Epithelial cell of prostate (primary cell): ENCODE measurements at regions not wholly inside any gene's neighbourhood (a gene's known extent, or its start where the extent isn't known, plus 50 kb on each side); places are given as distances from the start of the nearest gene placed in this dataset.

ENCODE experiments used
- DNase-seq: peaks from one replicate; pipeline ENCODE4 v3.0.0-alpha.2; 2011; ENCODE audit warnings: low read depth, low spot score
- H3K27ac ChIP-seq: fragments of 450-650 bp; 2 replicates; pipeline ENCODE4 v1.5.1; 2017; ENCODE audit warnings: mild to moderate bottlenecking

DNA sequence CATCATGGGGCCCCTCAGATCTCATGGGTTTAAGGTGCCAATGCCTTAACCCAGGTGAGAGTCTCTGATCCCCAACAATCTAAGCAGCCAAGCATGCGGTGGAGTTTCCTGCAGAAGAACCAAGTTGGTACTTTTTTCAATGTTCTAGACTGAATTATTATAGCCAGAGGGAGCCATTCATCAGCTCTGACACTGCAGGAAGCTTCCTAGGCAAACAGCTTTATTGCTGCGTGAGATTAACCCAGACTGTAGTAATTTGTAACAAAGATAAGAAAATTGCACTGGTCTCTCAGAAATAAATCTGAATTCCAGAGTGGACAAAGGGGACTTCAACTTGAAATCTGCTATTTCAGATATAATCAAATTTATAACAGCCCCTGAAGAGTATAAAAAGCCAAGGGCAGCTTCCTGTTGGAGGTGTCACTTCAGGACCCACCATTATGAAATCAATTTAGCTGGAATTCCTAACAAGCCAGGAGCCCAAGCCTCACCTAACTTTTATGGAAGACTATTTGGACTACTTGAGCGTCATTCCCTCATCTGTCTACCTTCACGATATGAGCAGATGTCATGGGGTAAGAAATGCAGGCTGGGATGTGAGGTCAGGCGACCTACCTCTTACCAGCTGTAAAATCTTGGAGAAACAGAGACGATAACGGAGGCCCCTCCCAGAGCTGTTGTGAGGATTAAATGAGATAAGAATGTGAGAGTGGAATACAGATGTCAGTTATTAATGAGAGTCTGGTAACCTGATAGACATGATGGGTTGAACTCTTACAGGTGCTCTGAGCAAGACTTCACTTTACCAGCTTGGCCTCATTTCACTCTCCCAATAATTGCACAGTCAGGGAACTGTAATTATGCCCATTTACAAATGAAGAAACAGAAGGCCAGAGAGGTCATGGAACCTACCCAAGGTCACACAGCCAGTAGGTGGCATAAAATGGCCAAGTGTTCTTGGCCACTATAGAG is 135.1 kb downstream of the RRAGC start:
- H3K27ac ChIP-seq, result no peak overlapping the region
- DNase-seq, result no peak

DNA sequence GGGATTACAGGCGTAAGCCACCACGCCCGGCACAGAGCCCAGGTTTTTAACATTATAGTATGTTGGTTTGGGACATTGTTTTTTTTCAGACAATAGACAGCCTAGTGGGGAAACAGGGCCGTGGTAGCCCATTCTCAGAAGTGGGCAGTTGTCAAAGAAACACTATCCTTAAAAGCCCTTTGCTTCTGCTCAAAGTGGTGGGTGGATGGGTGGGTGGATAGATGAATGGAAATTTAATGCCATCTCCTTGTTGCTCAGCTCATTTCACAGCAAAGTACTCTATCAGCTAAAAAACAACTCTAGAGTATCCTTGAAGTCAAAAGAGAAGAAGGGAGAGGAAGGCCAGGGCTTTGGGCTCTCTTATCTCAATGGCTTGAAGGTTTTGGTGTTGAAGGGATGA is 137.8 kb downstream of the RRAGC start:
- H3K27ac ChIP-seq, result no peak overlapping the region

DNA sequence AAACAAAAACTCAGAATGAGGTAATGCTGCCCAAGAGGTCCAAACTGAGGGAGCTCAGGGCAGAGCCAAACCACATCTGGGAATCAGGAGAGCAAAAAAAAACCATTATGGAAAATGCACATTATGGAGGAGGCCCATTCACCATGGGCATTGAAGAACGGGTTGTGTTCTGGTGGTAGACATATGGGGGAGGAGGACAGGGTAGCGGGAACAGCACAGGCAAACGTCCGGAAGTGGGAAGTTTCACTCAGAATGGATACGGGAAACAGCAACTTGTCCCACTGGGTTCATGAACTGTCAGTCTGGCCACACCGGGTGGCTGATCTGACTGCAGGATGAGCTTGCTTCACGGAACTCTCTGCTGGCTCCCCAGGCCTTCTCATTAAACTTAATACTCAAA is 139.7 kb downstream of the RRAGC start:
- no peak for DNase-seq

More for the DNA sequence above, 137.8 kb downstream of the RRAGC start:
- no peak for DNase-seq

DNA sequence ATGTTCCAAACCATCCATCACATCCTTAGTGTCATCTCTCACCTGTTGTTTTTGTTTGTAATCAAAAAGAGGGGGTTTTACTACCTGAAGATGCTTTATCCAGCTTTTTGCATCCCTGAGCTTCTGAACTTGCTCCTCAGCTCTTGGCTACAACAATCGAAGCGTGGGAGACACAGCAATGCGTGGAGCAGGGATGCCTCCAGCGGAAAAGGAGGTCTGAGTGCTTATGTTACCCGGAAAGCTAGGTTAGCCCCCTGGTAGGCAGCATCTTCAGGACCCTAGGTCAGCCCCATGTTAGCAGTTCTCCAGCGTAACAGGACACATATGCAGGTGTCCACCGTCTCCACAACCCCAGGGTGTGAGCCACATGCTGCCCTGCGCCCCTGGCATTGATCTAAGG is 141.5 kb downstream of the RRAGC start:
- no peak for DNase-seq
- no peak overlapping the region for H3K27ac ChIP-seq

More for the DNA sequence above, 139.7 kb downstream of the RRAGC start:
- H3K27ac ChIP-seq, result no peak overlapping the region

DNA sequence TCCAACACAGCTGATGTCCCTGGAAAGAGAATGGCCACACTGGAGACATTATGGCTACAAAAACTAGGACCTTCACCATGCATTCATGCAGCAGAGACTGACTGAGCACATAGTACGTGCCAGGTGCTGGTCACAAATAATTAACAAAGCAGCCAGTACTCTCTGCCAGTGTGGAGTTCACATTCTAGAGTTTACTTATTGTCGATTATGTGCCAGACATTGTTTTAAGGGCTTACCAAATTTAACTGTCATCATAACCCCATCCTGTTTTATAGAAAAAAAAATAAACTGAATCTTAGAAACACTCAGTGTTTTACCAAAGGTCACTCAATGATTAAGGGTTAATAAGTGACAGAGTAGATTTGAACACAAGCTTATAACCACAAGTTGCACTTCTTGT is 143.3 kb downstream of the RRAGC start:
- no peak overlapping the region for H3K27ac ChIP-seq
- DNase-seq, result no peak

DNA sequence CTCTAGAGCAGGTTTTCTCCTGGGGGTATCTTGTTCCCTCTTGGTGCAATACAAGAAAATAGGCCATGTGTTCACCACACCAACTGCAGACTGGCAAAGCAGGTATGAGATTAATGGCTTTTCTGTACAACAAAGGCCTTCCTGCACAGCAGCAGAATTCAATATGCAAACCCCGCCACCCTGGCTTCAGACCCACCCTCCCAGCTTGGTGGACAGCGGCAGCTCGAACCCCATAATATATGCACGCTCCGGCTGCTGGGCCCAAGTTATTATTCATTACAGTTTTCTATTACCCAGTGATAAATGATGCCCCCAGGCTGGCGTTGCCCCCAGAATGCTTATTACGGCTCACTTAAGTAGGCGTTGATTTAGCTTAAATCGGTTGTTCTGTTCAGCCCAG is 144.2 kb downstream of the RRAGC start:
- DNase-seq, result no peak
- H3K27ac ChIP-seq, result no peak overlapping the region

DNA sequence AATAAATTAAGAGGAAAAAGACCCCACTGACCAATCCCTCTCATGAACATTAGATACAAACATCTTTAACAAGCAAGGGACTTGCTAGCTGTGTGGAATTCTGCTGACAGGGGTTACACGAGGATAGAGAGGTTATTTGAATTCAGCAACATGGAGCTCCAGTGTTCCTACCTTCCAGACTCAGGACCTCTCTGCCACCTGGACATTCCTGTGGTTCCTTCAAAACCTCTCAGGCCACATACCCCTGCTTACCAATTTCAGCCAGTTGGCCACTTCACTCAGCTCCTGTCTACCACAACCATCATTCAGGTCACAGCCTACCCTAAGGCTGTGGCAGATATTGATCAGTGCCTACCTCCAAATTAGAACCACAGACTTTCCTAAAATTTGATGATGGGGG is 147.5 kb downstream of the RRAGC start:
- DNase-seq, result no peak
- H3K27ac ChIP-seq, result no peak overlapping the region

DNA sequence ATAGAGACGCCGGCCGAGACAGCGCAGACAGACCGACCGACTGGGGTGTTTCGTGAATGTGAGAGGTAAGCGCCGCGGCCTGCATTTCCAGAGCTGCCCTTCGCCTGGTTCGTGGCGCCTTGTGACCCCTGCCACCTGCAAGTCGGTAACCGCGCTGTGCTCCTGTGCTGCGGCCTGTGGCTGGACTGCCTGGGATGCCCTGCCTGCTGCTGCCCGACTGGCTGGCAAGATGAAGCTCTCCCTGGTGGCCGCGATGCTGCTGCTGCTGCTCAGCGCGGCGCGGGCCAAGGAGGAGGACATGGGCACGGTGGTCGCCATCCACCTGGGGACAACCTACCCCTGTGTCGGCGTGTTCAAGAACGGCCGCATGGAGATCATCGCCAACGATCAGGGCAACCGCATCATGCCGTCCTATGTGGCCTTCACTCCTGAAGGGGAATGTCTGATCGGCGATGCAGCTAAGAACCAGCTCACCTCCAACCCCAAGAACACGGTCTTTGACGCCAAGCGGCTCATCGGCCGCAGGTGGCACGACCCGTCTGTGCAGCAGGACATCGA is 150.8 kb downstream of the RRAGC start:
- no peak overlapping the region for H3K27ac ChIP-seq
- DNase-seq, result no peak

DNA sequence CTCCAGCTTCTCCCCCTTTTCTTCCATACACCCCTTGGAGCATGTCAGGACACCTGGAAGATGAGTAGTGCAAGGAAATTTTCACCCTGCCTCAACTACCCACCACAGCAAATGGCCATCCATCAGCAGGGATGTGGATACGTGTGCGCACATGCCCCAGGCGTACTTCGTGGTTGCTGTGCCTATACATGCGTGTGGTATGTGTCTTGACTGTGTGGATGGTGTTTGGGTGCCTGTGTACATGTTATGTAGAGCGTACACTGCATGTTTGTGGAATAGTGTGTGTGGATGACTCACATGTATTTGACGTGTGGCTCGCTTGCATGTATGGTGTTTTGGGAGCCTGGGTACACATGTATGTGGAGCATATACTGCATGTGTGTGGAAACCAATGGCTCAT is 158.5 kb downstream of the RRAGC start:
- DNase-seq, result no peak
- no peak overlapping the region for H3K27ac ChIP-seq

DNA sequence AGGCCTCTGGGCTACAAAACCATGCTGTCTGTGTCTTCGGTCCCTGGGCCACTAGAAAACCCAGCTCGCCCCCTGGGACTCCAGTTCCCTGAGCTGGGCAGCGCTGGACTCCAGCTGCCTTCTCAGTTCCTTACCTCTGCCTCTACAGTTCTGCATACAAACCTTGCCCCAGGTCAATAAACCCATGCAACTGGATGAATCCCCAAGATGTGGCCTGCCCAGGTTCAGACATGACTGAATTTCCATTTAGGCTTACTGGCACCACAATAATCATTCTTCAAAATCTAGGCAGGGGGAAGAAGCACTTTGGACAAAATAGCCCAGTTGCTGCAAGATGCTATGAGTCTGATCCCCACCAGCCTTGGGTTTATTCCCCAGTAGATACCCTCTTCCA is 159.5 kb downstream of the RRAGC start:
- H3K27ac ChIP-seq, result no peak overlapping the region
- DNase-seq, result no peak

DNA sequence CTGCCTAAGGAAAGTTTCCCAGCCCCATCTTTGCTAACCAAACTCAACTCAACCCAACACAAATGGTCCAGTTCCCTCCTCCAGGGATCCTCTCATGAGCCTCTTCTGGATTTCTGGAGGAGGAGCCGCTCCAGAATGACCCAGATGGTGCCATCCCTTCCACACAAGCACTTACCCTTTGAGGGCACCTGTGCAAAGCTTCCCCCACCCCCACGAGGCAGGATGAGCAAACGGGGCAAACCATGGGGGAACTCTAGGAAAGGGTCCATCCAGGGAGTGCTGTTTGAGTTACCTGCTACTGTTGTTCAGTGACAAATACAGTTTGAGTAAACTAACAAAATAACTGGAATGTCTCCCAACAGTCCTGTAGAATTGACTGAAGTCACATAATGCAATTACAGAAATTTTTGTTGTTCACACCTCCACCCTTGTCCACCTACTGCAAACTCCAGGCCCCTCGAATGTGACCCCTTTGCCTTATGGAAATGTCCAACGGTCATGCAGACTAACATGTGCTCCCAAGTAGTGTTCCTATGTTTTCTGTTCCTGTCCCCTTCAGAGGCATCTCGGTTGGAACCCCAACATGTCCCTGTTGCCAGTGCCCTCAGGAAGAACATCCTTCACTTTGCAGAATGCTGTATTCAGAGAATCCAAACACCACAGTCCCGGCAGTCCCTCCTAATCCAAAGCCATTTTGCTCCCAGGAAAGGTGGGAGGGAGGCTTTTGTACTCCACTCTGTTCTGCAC is 160.1 kb downstream of the RRAGC start:
- H3K27ac ChIP-seq, result no peak overlapping the region
- DNase-seq, result no peak

DNA sequence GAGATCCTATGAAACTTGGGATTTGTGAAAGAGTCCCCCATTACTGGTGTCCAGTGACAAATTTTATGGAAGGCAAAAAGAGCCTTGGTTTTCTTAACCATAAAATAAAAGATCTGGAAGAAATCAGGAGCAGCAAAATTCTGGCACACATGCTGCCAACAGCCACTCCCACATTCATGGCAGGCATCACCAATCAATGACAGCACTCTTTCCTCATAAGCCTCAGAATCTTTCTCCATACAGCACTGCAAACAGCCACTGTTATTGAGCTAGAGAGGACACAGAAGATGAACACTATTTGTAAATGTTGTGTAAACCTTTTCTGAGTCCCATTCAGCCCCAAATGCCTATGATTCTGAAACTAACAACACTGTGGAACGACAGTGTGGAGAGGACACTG is 162.2 kb downstream of the RRAGC start:
- no peak overlapping the region for H3K27ac ChIP-seq
- DNase-seq, result no peak

DNA sequence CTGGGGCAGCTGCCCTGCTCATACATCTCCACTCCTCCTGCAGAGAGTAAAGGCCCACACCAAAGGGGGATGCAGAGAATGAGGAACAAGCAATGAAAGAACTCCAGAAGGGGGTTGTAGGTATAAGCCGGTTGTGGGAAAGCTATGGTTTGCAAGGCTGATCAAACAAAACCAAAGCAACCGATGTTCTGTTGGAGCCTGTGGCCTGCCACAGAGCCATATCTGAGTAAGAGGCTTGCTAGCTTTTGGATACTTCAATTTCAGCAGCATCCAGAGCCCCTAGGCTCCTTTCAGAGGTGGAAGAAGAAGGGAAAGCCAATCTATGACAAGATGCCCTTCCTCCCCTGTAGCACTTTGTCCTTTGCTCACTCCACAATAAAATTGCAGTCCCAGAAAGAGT is 163.2 kb downstream of the RRAGC start:
- DNase-seq, result no peak
- no peak overlapping the region for H3K27ac ChIP-seq

DNA sequence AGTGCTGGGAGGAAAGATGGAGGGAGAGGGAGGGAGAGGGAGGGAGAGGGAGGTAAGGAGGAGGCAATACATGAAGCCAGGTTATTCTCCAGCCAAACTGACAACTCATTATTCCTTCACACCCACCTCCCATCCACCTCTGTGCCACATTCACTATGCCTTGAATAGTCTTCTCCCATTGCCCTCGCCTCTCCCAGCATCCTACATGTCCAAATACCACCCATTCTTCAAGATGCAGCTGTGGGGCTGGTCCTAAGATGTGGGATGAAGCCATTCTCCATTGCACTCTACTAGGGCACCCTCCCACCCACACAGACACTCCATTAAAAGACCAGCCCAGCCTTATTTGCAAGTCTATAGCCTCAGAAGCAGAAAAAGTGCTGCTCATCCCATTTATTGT is 165.8 kb downstream of the RRAGC start:
- no peak overlapping the region for H3K27ac ChIP-seq
- DNase-seq, result no peak

DNA sequence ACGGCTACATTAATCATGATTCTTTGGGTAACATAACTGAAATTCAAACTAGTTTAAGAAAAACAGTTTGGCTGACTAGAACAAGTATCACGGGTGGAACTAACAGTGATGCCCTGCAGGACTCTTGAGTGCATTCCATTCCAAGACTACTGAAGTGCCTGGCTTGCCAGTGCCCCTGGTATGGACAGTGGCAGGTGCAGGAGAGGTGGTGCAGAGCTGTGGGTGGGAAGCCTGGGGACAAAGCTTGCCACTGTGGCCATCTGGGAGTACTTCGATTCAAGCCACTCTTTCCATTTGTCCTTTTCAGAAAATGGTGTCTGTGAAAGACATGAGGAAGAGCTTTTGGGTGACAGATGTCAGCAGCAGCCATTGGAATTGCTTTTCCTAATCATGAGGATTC is 166.5 kb downstream of the RRAGC start:
- no peak overlapping the region for H3K27ac ChIP-seq
- no peak for DNase-seq

DNA sequence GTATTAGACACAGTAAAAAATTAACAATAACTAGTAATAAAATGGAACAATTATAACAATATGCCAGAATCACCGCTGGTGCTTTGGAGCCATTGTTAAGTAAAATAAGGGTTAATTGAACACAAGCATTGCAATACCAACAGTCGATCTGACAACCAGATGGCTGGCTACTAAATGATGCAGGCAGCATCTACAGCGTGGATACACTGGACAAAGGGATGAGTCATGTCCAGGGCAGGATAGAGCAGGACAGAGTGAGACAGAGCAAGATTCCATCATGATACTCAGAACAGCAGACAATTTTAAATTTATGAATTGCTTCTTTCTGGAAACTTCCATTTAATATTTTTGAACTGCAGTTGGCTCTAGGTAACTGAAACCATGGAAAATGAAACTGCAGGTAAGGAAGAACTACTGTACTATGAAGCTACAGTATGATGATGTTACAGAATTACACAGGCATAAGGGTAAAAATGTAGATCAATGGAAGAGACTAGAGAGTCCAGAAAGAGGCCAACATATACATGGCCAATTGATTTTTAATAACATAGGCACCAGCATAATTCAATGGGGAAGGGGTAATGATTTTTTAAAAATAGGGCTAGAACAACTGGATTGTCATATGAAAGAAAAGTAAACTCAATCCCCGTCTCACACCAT is 168.7 kb downstream of the RRAGC start:
- H3K27ac ChIP-seq, result no peak overlapping the region
- peak; percentile 12 for DNase-seq

DNA sequence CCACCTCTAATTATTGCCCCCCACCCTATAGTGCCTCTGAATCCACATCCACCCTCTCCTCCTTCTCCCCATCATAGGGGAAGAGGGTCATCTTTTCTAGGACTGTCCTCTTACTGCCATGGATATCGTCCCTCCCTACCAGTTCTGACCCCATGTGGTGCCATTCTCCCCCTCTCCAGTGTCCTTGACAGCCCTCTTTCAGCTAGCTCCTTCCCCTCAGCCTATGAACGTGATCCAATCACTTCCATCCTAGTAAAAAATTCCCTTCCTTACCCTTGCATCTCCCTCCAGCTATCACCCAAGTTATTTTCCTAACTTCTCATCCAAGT is 172.7 kb downstream of the RRAGC start:
- no peak overlapping the region for H3K27ac ChIP-seq
- no peak for DNase-seq

DNA sequence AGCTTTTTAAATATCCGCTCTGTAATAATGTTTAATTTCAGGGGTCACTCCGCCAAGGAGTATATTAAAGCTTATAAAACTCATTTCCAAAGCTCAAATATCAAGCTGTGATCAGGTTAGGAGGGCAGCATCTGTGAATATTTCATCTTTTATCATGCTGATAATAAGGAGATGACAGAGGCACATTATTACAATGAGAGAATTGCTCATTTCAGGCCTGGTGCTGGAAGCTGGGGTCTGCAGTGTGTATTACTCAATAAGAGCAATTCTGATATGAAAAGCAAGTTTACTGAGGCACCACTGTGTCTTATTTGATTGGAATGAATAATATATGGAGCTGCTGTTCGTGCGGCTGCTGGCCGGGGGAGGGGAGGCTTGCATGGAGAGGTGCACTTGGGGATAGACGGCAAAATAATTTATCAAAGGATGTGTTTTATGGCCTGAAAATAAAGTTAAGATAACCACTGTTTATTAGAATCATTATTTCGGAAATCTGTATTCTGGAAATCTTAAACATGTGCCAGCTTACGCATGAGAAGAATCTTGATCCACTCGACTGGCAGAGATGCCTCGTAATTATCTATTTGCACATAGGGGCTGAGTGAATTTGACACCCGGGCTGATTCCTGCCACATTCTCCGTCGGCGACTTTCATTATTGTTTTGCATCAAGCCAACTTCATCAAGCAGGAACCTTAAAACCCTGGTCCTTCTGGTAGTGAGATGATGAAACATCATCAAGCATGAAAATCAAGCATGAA is 173.2 kb downstream of the RRAGC start:
- H3K27ac ChIP-seq, result no peak overlapping the region
- no peak for DNase-seq

DNA sequence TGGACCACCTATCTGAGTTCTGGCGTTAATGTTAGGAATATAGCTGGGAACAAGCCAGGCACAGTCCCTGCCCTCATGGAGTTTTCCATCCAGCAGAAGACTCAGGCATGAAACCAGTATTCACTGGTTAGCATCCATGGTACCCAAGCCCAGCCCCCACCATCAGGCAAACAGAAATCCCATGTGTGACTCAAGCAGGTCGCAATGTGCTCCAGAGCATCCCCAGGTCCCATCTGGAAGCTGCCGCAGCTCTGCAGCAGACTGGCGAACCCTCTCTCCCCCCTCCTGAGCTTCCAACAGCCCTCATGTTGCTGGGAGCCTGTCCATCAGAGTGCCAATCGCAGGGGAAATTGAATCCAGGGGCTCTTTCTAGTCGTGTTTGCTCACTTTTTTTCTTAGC is 174.2 kb downstream of the RRAGC start:
- DNase-seq, result no peak

More for the DNA sequence above, 174.2 kb downstream of the RRAGC start:
- no peak overlapping the region for H3K27ac ChIP-seq
